ENCODE measurements at regions not wholly inside any gene's neighbourhood (a gene's known extent, or its start where the extent isn't known, plus 50 kb on each side); places are given as distances from the start of the nearest gene placed in this dataset.

DNA sequence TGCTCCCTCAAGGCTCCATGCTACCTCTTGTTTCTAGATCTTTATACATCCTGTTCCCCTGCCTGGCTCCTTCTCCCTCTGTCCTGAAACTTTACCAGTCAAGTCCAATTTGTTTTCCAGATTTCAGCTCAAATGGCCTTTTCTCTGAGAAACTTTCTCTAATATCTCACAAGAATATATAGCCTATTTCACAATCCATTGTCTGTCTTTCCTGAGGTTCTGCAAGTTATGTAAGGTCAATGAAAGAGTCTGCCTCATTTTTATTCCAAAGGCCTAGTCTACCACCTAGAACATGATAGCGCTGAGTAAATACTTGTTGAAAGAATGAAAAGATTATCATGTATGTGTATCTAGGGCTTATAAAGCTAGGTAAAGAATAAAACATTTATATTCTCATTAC, 348.8 kb downstream of the SPRY2 start:
- DNase-seq (ENCODE audit: low spot score) (no peak), ATAC-seq (no peak)
- Mint-ChIP-seq H3K4me3 (no peak overlapping the region), H3K9me3 (peaks cover 22% of the 10 kb centered on the region), H3K27me3 (ENCODE audit: low read depth) (peaks cover 4% of the 10 kb centered on the region; the same call in 1 of the 2 replicates), H3K4me1 (peaks cover 8% of the 10 kb centered on the region), H3K27ac (no peak overlapping the region), H3K36me3 (peaks cover 4% of the 10 kb centered on the region)
- TF ChIP-seq, protein P1, sequence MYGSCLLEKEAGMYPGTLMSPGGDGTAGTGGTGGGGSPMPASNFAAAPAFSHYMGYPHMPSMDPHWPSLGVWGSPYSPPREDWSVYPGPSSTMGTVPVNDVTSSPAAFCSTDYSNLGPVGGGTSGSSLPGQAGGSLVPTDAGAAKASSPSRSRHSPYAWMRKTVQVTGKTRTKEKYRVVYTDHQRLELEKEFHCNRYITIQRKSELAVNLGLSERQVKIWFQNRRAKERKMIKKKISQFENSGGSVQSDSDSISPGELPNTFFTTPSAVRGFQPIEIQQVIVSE (CRISPR knock-in tag; IDR thresholded peaks at IDR 0.05; ENCODE audit: borderline replicate concordance) = no peak
- TF ChIP-seq TP53 (CRISPR knock-in tag; IDR thresholded peaks at IDR 0.05) = no peak
- no peak for TF ChIP-seq ETV6 (CRISPR knock-in tag; IDR thresholded peaks at IDR 0.05)
- TF ChIP-seq, protein P2, sequence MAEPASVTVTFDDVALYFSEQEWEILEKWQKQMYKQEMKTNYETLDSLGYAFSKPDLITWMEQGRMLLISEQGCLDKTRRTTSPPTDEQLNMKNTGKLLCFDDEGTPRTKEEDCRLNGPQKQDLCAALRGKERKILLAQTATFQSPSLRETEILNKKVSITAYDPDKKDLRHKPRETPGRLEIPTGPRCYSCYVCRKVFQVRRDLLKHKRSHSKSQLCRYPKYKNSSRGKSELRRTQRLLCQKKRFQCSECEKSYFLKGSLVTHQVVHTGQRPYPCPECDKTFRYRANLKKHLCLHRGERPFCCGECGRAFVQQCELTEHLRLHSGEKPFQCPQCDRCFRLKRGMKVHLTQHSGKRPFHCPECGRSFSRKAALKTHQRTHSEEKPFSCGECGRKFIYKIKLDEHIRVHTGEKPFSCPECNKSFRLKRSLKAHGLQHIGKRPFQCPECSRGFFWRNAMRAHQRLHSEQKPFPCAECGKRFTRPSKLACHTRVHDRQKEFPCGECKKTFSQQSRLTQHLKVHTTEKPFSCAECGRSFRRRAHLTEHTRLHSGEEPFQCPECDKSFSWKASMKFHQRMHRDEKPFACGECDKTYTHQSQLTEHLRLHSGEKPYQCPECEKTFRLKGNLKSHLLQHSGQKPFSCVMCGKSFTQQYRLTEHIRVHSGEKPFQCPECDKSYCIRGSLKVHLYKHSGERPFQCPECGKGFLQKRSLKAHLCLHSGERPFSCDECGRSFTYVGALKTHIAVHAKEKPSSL (CRISPR knock-in tag; conservative IDR thresholded peaks at IDR 0.05) = no peak
- TF ChIP-seq, protein P3, sequence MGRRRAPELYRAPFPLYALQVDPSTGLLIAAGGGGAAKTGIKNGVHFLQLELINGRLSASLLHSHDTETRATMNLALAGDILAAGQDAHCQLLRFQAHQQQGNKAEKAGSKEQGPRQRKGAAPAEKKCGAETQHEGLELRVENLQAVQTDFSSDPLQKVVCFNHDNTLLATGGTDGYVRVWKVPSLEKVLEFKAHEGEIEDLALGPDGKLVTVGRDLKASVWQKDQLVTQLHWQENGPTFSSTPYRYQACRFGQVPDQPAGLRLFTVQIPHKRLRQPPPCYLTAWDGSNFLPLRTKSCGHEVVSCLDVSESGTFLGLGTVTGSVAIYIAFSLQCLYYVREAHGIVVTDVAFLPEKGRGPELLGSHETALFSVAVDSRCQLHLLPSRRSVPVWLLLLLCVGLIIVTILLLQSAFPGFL (CRISPR knock-in tag; IDR thresholded peaks at IDR 0.05; ENCODE audit: borderline replicate concordance) = no peak
- ChIA-PET CTCF (no interaction called here), POLR2A (no interaction called here)

DNA sequence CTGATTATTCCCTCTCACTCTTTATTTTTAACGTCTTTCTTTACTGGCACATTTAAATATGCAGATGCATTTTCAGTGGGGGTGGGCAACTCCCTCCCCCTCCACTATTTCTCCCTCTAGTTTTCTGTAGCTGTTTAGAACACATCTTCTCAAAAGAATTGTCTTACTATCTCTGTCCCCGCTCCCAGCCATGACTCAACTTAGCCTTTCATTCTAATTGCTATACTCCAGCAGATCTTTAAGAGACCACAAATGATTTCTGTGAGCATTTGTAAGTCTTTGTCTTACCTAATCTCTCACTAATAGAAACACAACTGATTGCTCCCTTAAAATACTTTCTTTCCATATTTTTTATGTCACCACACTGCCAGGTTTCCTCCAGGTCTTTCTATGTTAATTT, 350.9 kb downstream of the SPRY2 start:
- ChIA-PET CTCF (no interaction called here), POLR2A (no interaction called here)
- Mint-ChIP-seq H3K36me3 (peaks cover 4% of the 10 kb centered on the region), H3K4me1 (peaks cover 21% of the 10 kb centered on the region), H3K9me3 (peaks cover 22% of the 10 kb centered on the region), H3K27ac (no peak overlapping the region), H3K27me3 (ENCODE audit: low read depth) (no peaks in the 10 kb centered on the region), H3K4me3 (no peak overlapping the region)
- DNase-seq (ENCODE audit: low spot score) (no peak), ATAC-seq (no peak)
- TF ChIP-seq ZBTB21 (CRISPR knock-in tag; IDR thresholded peaks at IDR 0.05; ENCODE audit: borderline replicate concordance) (no peak), MYBL2 (CRISPR knock-in tag; IDR thresholded peaks at IDR 0.05) (no peak)
- TF ChIP-seq, protein P4, sequence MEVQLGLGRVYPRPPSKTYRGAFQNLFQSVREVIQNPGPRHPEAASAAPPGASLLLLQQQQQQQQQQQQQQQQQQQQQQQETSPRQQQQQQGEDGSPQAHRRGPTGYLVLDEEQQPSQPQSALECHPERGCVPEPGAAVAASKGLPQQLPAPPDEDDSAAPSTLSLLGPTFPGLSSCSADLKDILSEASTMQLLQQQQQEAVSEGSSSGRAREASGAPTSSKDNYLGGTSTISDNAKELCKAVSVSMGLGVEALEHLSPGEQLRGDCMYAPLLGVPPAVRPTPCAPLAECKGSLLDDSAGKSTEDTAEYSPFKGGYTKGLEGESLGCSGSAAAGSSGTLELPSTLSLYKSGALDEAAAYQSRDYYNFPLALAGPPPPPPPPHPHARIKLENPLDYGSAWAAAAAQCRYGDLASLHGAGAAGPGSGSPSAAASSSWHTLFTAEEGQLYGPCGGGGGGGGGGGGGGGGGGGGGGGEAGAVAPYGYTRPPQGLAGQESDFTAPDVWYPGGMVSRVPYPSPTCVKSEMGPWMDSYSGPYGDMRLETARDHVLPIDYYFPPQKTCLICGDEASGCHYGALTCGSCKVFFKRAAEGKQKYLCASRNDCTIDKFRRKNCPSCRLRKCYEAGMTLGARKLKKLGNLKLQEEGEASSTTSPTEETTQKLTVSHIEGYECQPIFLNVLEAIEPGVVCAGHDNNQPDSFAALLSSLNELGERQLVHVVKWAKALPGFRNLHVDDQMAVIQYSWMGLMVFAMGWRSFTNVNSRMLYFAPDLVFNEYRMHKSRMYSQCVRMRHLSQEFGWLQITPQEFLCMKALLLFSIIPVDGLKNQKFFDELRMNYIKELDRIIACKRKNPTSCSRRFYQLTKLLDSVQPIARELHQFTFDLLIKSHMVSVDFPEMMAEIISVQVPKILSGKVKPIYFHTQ (CRISPR knock-in tag; IDR thresholded peaks at IDR 0.05) = no peak

DNA sequence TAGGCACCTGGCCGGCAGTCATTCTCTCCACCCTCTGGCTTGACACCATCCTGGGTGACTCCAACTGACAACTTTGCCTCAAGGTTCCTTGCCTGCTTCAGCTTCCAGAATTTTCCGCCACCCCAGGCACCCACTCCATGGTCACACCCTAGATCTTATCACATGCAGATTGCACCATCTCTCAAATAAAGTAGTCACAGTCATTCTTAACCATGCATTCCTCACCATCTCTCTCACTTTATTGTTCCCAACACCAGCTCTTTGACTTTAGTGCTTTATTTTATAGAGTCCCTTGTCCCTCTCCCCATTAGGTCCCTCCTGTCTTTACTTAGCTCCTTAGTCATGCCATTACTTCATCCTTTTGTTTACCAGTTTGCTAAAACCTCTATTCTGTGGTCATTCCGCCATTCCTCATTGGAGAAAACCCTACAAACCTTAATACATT, 351.7 kb downstream of the SPRY2 start:
- DNase-seq (ENCODE audit: low spot score) (no peak), ATAC-seq (no peak)
- peaks cover 22% of the 10 kb centered on the region for H3K9me3 Mint-ChIP-seq
- TF ChIP-seq NFATC4 (CRISPR knock-in tag; IDR thresholded peaks at IDR 0.05) (no peak), KAT7 (CRISPR knock-in tag; IDR thresholded peaks at IDR 0.05; ENCODE audit: borderline replicate concordance) (no peak)
- CTCF ChIA-PET = no interaction called here
- POLR2A ChIA-PET = no interaction called here
- H3K36me3 Mint-ChIP-seq = peaks cover 4% of the 10 kb centered on the region
- H3K4me1 Mint-ChIP-seq = peaks cover 17% of the 10 kb centered on the region
- no peaks in the 10 kb centered on the region for H3K27me3 Mint-ChIP-seq (ENCODE audit: low read depth)
- H3K27ac Mint-ChIP-seq = no peak overlapping the region
- H3K4me3 Mint-ChIP-seq = no peak overlapping the region

DNA sequence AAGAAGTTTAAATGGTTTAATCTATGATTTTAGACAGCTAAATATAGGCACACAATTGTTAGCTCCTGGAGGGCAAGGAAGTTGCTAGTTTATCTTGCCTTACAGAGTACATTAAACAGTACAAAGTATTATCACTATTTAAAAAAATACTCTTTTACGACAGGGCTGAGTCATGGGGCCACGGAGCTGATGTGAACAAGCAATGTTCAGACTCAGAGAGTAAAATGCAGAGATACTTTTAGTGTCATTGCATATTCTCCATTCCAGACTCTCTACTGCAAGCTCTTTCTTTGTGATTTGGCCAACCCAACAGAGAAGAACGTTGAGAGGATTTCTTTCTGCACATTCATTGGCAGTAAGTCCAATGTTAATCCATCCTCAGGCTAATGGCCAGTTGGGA, 352.4 kb downstream of the SPRY2 start:
- ATAC-seq (no peak), DNase-seq (ENCODE audit: low spot score) (no peak)
- Mint-ChIP-seq H3K4me3 (no peak overlapping the region), H3K27ac (no peak overlapping the region), H3K36me3 (peaks cover 4% of the 10 kb centered on the region), H3K4me1 (peaks cover 17% of the 10 kb centered on the region), H3K27me3 (ENCODE audit: low read depth) (no peaks in the 10 kb centered on the region), H3K9me3 (peaks cover 22% of the 10 kb centered on the region)
- CTCF ChIA-PET = interaction anchor here (1.2 kb wide), 1 partner anchor 309 kb away, joined by 4 read pairs; no protein-coding TSS in a partner anchor
- POLR2A ChIA-PET = no interaction called here
- TF ChIP-seq ZNF317 (CRISPR knock-in tag; IDR thresholded peaks at IDR 0.05; ENCODE audit: borderline replicate concordance, low read depth) = no peak
- TF ChIP-seq NFATC4 (CRISPR knock-in tag; IDR thresholded peaks at IDR 0.05) = no peak
- no peak for TF ChIP-seq TEAD1 (CRISPR knock-in tag; IDR thresholded peaks at IDR 0.05)
